Neural cell (in vitro differentiated cells): ENCODE measurements at regions not wholly inside any gene's neighbourhood (a gene's known extent, or its start where the extent isn't known, plus 50 kb on each side); places are given as distances from the start of the nearest gene placed in this dataset.

Experiments used
- H2AFZ ChIP-seq: fragments of 200-600, 300-800 bp; sonication (generic), shearing (Covaris generic); 2 replicates; pipeline ENCODE4 v1.6.0; 2014; ENCODE audit warnings: low read depth, mild to moderate bottlenecking, antibody characterized with exemption, low read length, moderate library complexity
- H3F3A ChIP-seq: fragments of 200-600 bp; shearing (Covaris generic); 2 replicates; pipeline ENCODE4 v1.6.1; 2016; ENCODE audit warnings: mild to moderate bottlenecking, moderate library complexity, mixed read lengths, antibody characterized with exemption, low read length; ENCODE audit not compliant: insufficient read depth, poor library complexity, severe bottlenecking
- H3K27ac ChIP-seq: fragments of 200-600, 300-800 bp; sonication (generic), shearing (Covaris generic); 2 replicates; pipeline ENCODE4 v1.5.1; 2014; ENCODE audit warnings: mild to moderate bottlenecking, low read length, moderate library complexity
- H3K27me3 ChIP-seq: fragments of 300-800, 200-600 bp; sonication (generic), shearing (Covaris generic); 2 replicates; pipeline ENCODE4 v1.6.0; 2014; ENCODE audit warnings: mild to moderate bottlenecking, low read depth, low read length, moderate library complexity; ENCODE audit not compliant: insufficient read depth
- H3K36me3 ChIP-seq: fragments of 300-800, 200-600 bp; sonication (generic), shearing (Covaris generic); 2 replicates; pipeline ENCODE4 v1.5.1; 2014; ENCODE audit warnings: mild to moderate bottlenecking, antibody characterized with exemption, low read length, moderate library complexity; ENCODE audit not compliant: insufficient read depth
- H3K4me2 ChIP-seq: fragments of 300-800, 200-600 bp; sonication (generic), shearing (Covaris generic); 2 replicates; pipeline ENCODE4 v1.6.0; 2014; ENCODE audit warnings: mild to moderate bottlenecking, low read length
- H3K4me3 ChIP-seq: fragments of 300-800, 200-600 bp; sonication (generic), shearing (Covaris generic); 2 replicates; pipeline ENCODE4 v1.5.1; 2014; ENCODE audit warnings: mild to moderate bottlenecking, low read length, moderate library complexity
- H3K79me2 ChIP-seq: fragments of 200-600 bp; shearing (Covaris generic); replicated peaks from 2 replicates; pipeline ENCODE4 v1.6.0; 2014; ENCODE audit warnings: mild to moderate bottlenecking, low read length, moderate library complexity; ENCODE audit not compliant: insufficient read depth
- H3K9ac ChIP-seq: fragments of 300-800, 200-600 bp; sonication (generic), shearing (Covaris generic); 2 replicates; pipeline ENCODE4 v1.6.1; 2016; ENCODE audit warnings: mild to moderate bottlenecking, low read length, mixed read lengths
- H3K9me2 ChIP-seq: fragments of 200-600 bp; shearing (Covaris generic); 2 replicates; pipeline ENCODE4 v1.6.1; 2016; ENCODE audit warnings: mild to moderate bottlenecking, low read length, mixed read lengths; ENCODE audit not compliant: insufficient read depth
- H3K9me3 ChIP-seq: fragments of 200-600, 300-800 bp; sonication (generic), shearing (Covaris generic); 2 replicates; pipeline ENCODE4 v1.6.1; 2016; ENCODE audit warnings: mild to moderate bottlenecking, mixed run types, low read length, moderate library complexity, mixed read lengths
- H4K20me1 ChIP-seq: fragments of 200-600 bp; shearing (Covaris generic); 2 replicates; pipeline ENCODE4 v1.6.1; 2016; ENCODE audit warnings: mild to moderate bottlenecking, mixed run types; ENCODE audit not compliant: insufficient read depth
- CTCF ChIP-seq: fragments of 450-650 bp; IDR thresholded peaks from 2 replicates; pipeline ENCODE4 v1.5.1; 2014; ENCODE audit warnings: antibody characterized with exemption, mild to moderate bottlenecking, moderate library complexity; ENCODE audit not compliant: poor library complexity, severe bottlenecking
- EP300 ChIP-seq: fragments of 450-650 bp; conservative IDR thresholded peaks from 2 replicates; pipeline ENCODE4 v1.6.1; 2014; ENCODE audit warnings: antibody characterized with exemption, mild to moderate bottlenecking, moderate library complexity; ENCODE audit not compliant: poor library complexity, severe bottlenecking
- EZH2 ChIP-seq: fragments of 200-600, 300-800 bp; shearing (Covaris generic), sonication (generic); IDR thresholded peaks from 2 replicates; pipeline ENCODE4 v1.6.1; 2014; ENCODE audit warnings: antibody characterized with exemption, low read length, borderline replicate concordance, mild to moderate bottlenecking; ENCODE audit not compliant: insufficient read depth, poor library complexity, severe bottlenecking
- MXI1 ChIP-seq: fragments of 450-650 bp; conservative IDR thresholded peaks from 2 replicates; pipeline ENCODE4 v1.6.1; 2014; ENCODE audit warnings: antibody characterized with exemption, mild to moderate bottlenecking; ENCODE audit not compliant: poor library complexity, severe bottlenecking
- POLR2AphosphoS5 ChIP-seq: IDR thresholded peaks from 2 replicates; pipeline ENCODE4 v1.6.1; 2012
- RAD21 ChIP-seq: fragments of 450-650 bp; conservative IDR thresholded peaks from 2 replicates; pipeline ENCODE4 v1.6.1; 2014; ENCODE audit warnings: antibody characterized with exemption, mild to moderate bottlenecking, moderate library complexity
- REST ChIP-seq: IDR thresholded peaks from 2 replicates; pipeline ENCODE4 v1.6.1; 2012; ENCODE audit warnings: borderline replicate concordance
- SMC3 ChIP-seq: fragments of 450-650 bp; conservative IDR thresholded peaks from 2 replicates; pipeline ENCODE4 v1.6.1; 2014; ENCODE audit warnings: antibody characterized with exemption, mild to moderate bottlenecking, moderate library complexity; ENCODE audit not compliant: poor library complexity
- TAF1 ChIP-seq: IDR thresholded peaks from 2 replicates; pipeline ENCODE4 v1.6.1; 2012; ENCODE audit warnings: low read depth

DNA sequence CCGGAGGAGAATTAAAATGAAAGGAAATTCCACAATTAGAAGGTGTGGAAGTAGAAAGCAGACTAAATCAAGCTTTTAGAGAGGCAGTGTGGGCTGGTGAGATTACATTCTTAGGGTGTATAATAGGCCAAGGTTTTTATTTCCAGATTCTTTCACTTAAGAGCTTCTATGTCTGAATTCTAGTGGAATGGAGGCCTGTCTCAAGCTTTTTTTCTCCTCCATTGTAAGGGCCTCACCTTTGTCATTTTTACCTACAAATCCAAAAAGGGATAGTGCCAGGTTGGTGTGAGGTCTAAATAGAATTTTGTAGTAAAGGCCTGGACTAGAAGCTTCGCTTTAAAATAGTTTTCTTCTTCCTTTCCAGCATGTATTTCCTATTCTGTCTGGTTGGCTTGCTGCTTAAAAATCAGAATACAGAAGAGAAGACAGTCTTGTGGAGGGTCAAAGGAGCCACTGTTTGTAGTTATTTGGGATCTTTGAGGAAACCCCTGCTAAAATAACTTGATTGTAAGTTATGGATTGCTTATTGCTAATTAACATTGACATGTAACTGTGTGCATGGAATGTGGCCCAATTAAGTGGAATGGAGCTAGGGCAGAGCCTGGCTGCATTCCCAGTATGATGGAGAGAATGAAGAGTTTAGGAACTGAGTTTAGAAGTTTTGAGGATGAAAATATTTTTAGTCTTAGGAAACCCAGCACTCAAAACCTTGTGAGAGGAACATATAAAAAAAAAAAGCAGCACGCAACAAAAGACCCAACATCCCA lies 162.5 kb upstream of the B3GALT2 start:
- Histone ChIP-seq H4K20me1 (no peaks in the 10 kb centered on the region), H3K9ac (no peak overlapping the region), H3K4me2 (no peak overlapping the region), H3K27me3 (no peaks in the 10 kb centered on the region), H3K4me3 (no peak overlapping the region), H3K9me2 (no peaks in the 10 kb centered on the region), H3F3A (no peaks in the 10 kb centered on the region), H3K36me3 (no peaks in the 10 kb centered on the region), H3K79me2 (no peaks in the 10 kb centered on the region), H3K27ac (no peak overlapping the region), H2AFZ (no peak overlapping the region), H3K9me3 (no peaks in the 10 kb centered on the region)
- TF ChIP-seq MXI1 (no peak), REST (no peak), CTCF (no peak), RAD21 (no peak), SMC3 (no peak), EZH2 (no peak), POLR2AphosphoS5 (no peak), TAF1 (no peak), EP300 (no peak)

DNA sequence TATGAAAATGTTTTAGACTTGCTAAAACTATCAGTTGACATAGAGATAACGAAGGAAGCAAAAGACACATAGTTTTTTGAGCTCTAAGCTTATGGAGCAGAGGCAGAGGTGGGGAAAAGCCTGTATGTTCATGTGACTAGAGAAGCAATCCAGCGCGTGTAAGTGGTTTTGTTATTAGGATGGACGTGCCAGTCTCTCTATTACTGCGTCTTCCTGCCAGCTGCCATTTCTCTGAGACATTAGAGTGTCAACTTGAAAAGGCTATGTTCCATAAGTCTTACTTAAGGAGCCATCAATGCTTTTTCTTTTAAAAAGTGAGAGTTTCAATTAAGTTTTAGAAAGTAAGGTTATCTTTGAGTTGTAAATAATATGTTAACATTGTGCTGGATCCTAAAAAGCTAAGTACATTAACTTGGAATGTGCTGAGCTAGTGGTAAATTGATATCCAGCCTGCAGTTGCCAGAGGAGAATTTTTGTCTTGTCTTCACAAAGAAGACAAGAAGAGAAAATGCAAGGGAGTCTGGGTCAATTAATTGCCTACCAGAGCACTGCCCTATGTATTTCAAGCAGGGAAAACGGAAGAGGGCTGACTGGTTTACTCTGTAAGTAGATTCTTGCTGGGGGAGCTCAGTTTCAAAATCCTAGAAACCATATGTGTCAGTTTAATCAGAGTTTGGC lies 161.8 kb upstream of the B3GALT2 start:
- no peak for TF ChIP-seq CTCF
- no peak for TF ChIP-seq EZH2
- no peak for TF ChIP-seq EP300
- no peak for TF ChIP-seq RAD21
- no peak for TF ChIP-seq MXI1
- TF ChIP-seq REST: no peak
- TF ChIP-seq POLR2AphosphoS5: no peak
- no peak for TF ChIP-seq SMC3
- no peak for TF ChIP-seq TAF1
- H4K20me1 ChIP-seq: no peaks in the 10 kb centered on the region
- no peak overlapping the region for H2AFZ ChIP-seq

More for the DNA sequence above, 161.8 kb upstream of the B3GALT2 start:
- H3K9ac ChIP-seq: no peak overlapping the region
- no peaks in the 10 kb centered on the region for H3K27me3 ChIP-seq
- H3K9me3 ChIP-seq: no peaks in the 10 kb centered on the region
- no peak overlapping the region for H3K27ac ChIP-seq
- no peaks in the 10 kb centered on the region for H3K79me2 ChIP-seq
- H3K9me2 ChIP-seq: no peaks in the 10 kb centered on the region
- no peaks in the 10 kb centered on the region for H3F3A ChIP-seq
- no peaks in the 10 kb centered on the region for H3K36me3 ChIP-seq
- H3K4me3 ChIP-seq: no peak overlapping the region
- no peak overlapping the region for H3K4me2 ChIP-seq
